Erythroblast (primary cell): ENCODE measurements at regions not wholly inside any gene's neighbourhood (a gene's known extent, or its start where the extent isn't known, plus 50 kb on each side); places are given as distances from the start of the nearest gene placed in this dataset.

Experiments
- DNase-seq, 2 experiments: peaks; one replicate each; lab custom pipeline; 2025; lab: John Stamatoyannopoulos, UW
- GATA1 ChIP-seq: IDR thresholded peaks from 2 replicates; pipeline ENCODE4 v1.6.1; 2011; ENCODE audit warnings: low read depth, mild to moderate bottlenecking, control low read depth, low read length, moderate library complexity
- POLR2A ChIP-seq: IDR thresholded peaks from 2 replicates; pipeline ENCODE4 v1.6.1; 2011; ENCODE audit warnings: mild to moderate bottlenecking, low read length

DNA sequence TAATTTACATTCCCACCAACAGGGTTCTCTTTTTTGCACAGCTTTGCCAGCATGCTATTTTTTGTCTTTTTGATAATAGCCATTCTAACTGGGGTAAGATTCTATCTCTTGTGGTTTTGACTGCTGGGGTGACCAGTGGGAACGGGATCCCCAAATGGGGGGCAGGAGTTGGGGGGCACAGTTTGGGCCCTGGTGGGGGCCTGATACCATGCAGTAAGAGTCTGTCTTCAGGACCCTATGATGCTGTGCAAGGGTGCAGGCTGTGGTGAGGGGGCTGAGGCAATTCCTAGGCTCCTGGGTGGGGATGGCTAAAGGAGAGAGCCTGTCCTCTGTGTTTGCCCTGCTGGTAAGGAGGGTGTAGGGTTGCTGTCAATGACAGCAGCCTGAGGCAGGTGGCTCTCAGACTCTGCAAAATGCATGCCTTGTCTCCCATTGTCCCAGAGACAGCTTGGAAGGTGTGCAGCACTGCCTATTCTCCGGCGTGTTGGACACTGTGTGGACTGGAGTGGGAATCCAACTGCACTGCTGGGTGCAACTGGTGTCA is 172.7 kb upstream of the ARHGAP24 start:
- DNase-seq: no peak

DNA sequence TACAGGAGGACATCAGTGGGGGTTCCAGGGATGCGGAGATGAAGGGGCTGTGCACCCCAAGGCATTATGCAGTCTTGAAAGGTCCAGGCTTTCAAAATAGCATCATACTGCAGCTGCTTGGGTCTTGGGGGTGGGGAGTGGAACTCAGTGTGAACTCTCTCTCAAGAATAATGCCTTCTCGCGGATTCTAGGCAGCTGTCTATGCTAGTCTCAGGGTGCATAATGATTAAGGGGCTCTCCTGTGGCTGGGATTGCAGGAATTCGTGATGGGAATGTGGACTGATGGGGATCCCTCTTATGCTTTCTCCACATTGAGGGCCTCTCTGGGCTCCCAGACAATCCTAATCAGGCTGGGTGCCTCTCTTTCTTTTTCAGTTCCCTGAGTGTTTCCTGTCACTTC is 172.2 kb upstream of the ARHGAP24 start:
- no peak for DNase-seq
- no peak for TF ChIP-seq POLR2A

More for the DNA sequence above, 172.7 kb upstream of the ARHGAP24 start:
- no peak for TF ChIP-seq POLR2A
- TF ChIP-seq GATA1: no peak

- TF ChIP-seq GATA1 (no peak), POLR2A (no peak)
- DNase-seq: no peak
Observed at GRCh38 chr4:85318415-85318814, 156.5 kb upstream of the ARHGAP24 start.

- DNase-seq: no peak
- TF ChIP-seq GATA1 (no peak), POLR2A (no peak)
Observed at GRCh38 chr4:85358831-85359230, 116.1 kb upstream of the ARHGAP24 start.

- TF ChIP-seq POLR2A (no peak), GATA1 (no peak)
- no peak for DNase-seq
Observed at GRCh38 chr4:85362550-85362949, 112.4 kb upstream of the ARHGAP24 start.

DNA sequence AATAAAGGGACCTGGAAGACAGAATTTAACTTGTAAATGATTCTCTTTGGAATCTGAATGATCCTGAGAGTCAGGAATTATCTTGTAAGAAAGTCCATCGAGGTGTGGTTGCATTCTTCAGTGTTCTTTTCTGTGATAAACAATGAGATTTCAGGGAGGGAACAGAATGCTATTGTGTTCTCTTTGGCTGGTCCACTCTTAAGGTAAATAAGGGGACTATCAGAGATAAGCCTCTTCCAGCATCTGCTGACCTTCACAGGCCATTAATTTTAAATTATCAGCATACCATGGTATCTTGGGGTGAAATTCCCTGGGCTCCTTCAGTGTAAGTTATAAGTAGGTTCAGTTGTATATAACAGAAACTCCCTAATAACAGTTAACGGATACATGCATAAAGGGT is 107.1 kb upstream of the ARHGAP24 start:
- no peak for DNase-seq
- no peak for TF ChIP-seq GATA1
- no peak for TF ChIP-seq POLR2A

GRCh38 chr4:85368240-85368639 is 106.7 kb upstream of the ARHGAP24 start:
- no peak for DNase-seq
- TF ChIP-seq POLR2A: no peak
- no peak for TF ChIP-seq GATA1

DNA sequence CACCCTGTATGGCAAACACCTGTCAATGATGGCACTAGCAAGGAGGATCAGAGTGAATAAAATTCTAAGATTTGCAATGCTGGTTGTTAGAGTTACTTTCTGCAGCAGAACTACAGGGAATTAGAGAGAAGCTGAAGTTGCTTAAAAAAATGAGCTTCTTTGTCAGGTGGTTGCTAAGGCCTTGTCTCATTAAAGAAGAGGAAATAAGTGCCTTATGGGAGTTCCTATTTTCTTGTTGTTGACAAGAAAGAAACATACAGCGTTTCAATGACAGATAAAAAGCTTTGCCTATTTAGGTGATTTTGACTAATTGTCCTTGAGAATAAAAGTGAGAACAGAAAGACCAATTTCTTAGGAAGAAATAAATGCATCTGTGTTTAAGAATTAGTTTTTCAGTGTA is 106.0 kb upstream of the ARHGAP24 start:
- TF ChIP-seq GATA1 (no peak), POLR2A (no peak)
- no peak for DNase-seq

DNA sequence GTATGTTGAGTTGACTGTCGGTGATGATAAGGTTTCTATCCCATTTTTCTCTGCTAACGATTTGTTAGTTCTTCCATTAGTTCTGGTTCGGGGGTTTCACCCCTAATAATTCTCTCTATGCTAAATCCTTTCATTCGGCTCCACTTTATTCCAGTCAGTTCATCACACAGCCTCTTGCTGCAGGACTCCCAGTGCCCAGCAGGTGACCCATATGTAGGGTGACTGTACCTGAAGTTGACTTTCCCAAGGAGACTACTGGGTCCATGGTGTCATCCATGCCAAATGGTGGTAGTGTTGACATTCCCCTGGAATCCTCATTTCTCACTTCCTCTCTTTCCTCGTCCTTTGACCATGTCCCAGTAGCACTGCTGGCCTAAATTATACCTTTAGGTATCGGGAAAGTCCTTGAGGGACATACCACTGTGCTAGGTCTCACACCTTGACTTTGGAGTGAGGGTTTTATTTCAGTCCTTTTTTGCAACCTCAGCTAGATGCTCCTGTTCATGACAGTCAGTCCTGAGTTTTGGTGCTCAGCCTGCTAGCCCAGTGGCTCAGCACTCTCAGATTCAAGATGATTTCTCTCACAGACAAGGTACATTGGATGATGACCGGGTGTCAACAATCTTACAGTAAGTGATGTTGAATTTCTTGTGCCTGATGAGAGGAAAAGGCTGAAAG is 105.1 kb upstream of the ARHGAP24 start:
- TF ChIP-seq GATA1 (no peak), POLR2A (no peak)
- no peak for DNase-seq

- peak; percentile 21 to 50 for DNase-seq
- TF ChIP-seq POLR2A: no peak
- no peak for TF ChIP-seq GATA1
Observed at GRCh38 chr4:85370400-85371032, 104.4 kb upstream of the ARHGAP24 start.

DNA sequence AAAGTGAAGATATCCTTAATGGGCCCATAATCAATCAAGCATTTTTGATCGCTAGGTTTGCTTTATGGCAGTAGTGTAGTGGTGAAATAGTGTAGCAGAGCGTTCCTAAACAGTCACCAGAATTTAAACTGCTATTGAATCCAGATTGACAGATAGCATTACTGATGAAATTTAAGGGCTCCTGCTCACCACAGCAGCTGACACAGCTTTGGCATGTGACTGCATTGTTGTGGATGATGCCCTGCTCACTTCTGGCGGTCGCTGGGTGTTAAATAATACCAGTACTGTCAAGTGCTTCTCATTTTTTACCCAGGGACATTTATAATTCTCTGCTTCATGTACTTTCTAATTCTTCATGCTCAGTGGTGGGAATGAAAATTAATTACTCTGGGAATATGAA is 102.0 kb upstream of the ARHGAP24 start:
- no peak for DNase-seq
- TF ChIP-seq GATA1 (no peak), POLR2A (no peak)

GRCh38 chr4:85376285-85376684 is 98.7 kb upstream of the ARHGAP24 start:
- TF ChIP-seq GATA1: no peak
- TF ChIP-seq POLR2A: no peak
- DNase-seq: no peak

GRCh38 chr4:85381968-85382367 is 93.0 kb upstream of the ARHGAP24 start:
- TF ChIP-seq GATA1 (no peak), POLR2A (no peak)
- DNase-seq: no peak

DNA sequence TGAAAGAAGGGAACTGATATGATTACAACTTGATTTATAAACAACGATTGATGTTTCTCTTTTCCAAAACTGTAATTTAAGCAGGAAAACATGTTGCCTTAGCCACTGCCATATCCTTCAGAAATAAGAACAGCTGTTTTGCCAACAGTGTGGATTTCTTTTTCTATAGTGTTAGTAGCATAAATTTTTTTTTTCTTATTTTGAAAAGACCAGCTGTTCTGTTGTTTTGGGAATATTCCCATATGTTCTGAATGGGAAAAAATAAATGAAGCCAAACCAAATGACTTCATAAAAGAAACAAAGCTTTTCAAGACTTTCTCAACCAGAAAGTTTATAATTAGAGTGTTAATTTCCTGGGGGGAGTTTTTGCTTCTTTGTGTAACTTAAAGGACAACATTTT is 83.9 kb upstream of the ARHGAP24 start:
- TF ChIP-seq POLR2A (no peak), GATA1 (no peak)

GRCh38 chr4:85391589-85392410 is 83.2 kb upstream of the ARHGAP24 start:
- no peak for DNase-seq
- TF ChIP-seq GATA1 (no peak), POLR2A (no peak)

More for the DNA sequence above, 83.9 kb upstream of the ARHGAP24 start:
- no peak for DNase-seq

DNA sequence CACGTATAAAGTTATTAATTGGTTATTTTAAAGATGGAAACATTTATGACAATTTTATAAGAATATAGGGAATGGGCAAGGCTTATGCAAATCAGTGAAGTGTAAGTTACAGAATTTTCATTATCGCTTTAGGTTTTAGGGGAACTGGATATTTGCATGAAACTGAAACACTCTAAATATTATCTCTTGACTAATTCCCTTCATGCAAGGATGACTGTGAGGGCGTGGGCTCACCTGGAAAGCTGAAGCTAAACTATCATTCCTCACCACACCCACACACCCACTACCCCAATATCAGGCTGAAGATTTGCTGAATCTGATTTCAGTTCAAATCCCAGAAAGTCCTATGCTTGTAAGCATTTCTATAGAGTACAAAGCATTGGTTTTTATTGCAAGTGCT is 81.7 kb upstream of the ARHGAP24 start:
- no peak for DNase-seq
- TF ChIP-seq GATA1: no peak
- TF ChIP-seq POLR2A: no peak
